HUES64 (cell line): ENCODE measurements at regions not wholly inside any gene's neighbourhood (a gene's known extent, or its start where the extent isn't known, plus 50 kb on each side); places are given as distances from the start of the nearest gene placed in this dataset.

Experiments used
- H3K27ac ChIP-seq: 2 replicates; pipeline ENCODE4 v1.7.0; 2013; ENCODE audit warnings: low read depth, low read length, inconsistent platforms
- H3K27me3 ChIP-seq: 2 replicates; pipeline ENCODE4 v1.6.1; 2013; ENCODE audit warnings: mild to moderate bottlenecking, low read length; ENCODE audit not compliant: insufficient read depth
- H3K36me3 ChIP-seq: 2 replicates; pipeline ENCODE4 v1.6.1; 2013; ENCODE audit warnings: mild to moderate bottlenecking, low read length; ENCODE audit not compliant: insufficient read depth
- H3K4me1 ChIP-seq: 2 replicates; pipeline ENCODE4 v1.6.1; 2013; ENCODE audit warnings: mild to moderate bottlenecking, low read length, moderate library complexity; ENCODE audit not compliant: insufficient read depth
- H3K4me3 ChIP-seq: 2 replicates; pipeline ENCODE4 v1.5.1; 2013; ENCODE audit warnings: mild to moderate bottlenecking, low read length, moderate library complexity
- H3K9ac ChIP-seq: 2 replicates; pipeline ENCODE4 v1.6.1; 2013; ENCODE audit warnings: mild to moderate bottlenecking, low read depth, low read length
- H3K9me3 ChIP-seq: 2 replicates; pipeline ENCODE4 v1.6.1; 2013; ENCODE audit warnings: low read depth, low read length; ENCODE audit not compliant: insufficient read depth
- WGBS: fragments of 150-250, 120-280 bp; methylation state at CpG from one replicate; pipeline ENCODE4 v1.1.7; 2013; ENCODE audit warnings: missing lambda C conversion rate; 5-methylcytosine and 5-hydroxymethylcytosine counted together

- Histone ChIP-seq H3K36me3 (no peaks in the 10 kb centered on the region), H3K9me3 (no peaks in the 10 kb centered on the region), H3K27ac (no peak overlapping the region), H3K4me1 (no peaks in the 10 kb centered on the region), H3K27me3 (no peaks in the 10 kb centered on the region), H3K9ac (no peak overlapping the region), H3K4me3 (no peak overlapping the region)
- WGBS = no CpG with 5 or more reads among the region's 4 CpGs
These were observed 84.7 kb upstream of the NLGN4X start for GRCh38 chrX:6313356-6313755.

- Histone ChIP-seq H3K9ac (no peak overlapping the region), H3K9me3 (no peaks in the 10 kb centered on the region), H3K27me3 (no peaks in the 10 kb centered on the region), H3K4me3 (no peak overlapping the region), H3K36me3 (no peaks in the 10 kb centered on the region), H3K27ac (no peak overlapping the region), H3K4me1 (peaks cover 5% of the 10 kb centered on the region; the same call in 1 of the 2 replicates)
- 94% methylated on average over 1 of the region's 1 CpG for WGBS
These were observed 82.9 kb upstream of the NLGN4X start for GRCh38 chrX:6311540-6311939.

- Histone ChIP-seq H3K4me3 (no peak overlapping the region), H3K27ac (no peak overlapping the region; the same call in 1 of the 2 replicates), H3K36me3 (no peaks in the 10 kb centered on the region), H3K9me3 (no peaks in the 10 kb centered on the region), H3K9ac (no peak overlapping the region), H3K27me3 (no peaks in the 10 kb centered on the region), H3K4me1 (peaks cover 5% of the 10 kb centered on the region; the same call in 1 of the 2 replicates)
- WGBS = 38% methylated on average over 5 of the region's 5 CpGs
These were observed 78.5 kb upstream of the NLGN4X start for GRCh38 chrX:6307156-6307555.

- no peaks in the 10 kb centered on the region for H3K27me3 ChIP-seq
- H3K36me3 ChIP-seq = no peaks in the 10 kb centered on the region
- no peak overlapping the region for H3K9ac ChIP-seq
- 95% methylated on average over 6 of the region's 6 CpGs for WGBS
- H3K27ac ChIP-seq = no peak overlapping the region
- H3K9me3 ChIP-seq = no peaks in the 10 kb centered on the region
- H3K4me1 ChIP-seq = no peaks in the 10 kb centered on the region
- H3K4me3 ChIP-seq = no peak overlapping the region
These were observed 71.1 kb upstream of the NLGN4X start for GRCh38 chrX:6299724-6300123.

GRCh38 chrX:6293716-6294115, 65.0 kb upstream of the NLGN4X start:
- WGBS = 98% methylated on average over 7 of the region's 8 CpGs
- Histone ChIP-seq H3K27ac (no peak overlapping the region), H3K36me3 (no peaks in the 10 kb centered on the region), H3K4me1 (no peaks in the 10 kb centered on the region), H3K4me3 (no peak overlapping the region), H3K9me3 (no peaks in the 10 kb centered on the region), H3K27me3 (no peaks in the 10 kb centered on the region), H3K9ac (no peak overlapping the region)

- H3K9me3 ChIP-seq = no peaks in the 10 kb centered on the region
- no peak overlapping the region for H3K27ac ChIP-seq
- no peaks in the 10 kb centered on the region for H3K36me3 ChIP-seq
- H3K4me3 ChIP-seq = no peak overlapping the region
- no peaks in the 10 kb centered on the region for H3K27me3 ChIP-seq
- WGBS = 54% methylated on average over 3 of the region's 3 CpGs
- H3K9ac ChIP-seq = no peak overlapping the region
- no peaks in the 10 kb centered on the region for H3K4me1 ChIP-seq
These were observed 63.9 kb upstream of the NLGN4X start for GRCh38 chrX:6292599-6292998.

- no peaks in the 10 kb centered on the region for H3K36me3 ChIP-seq
- H3K9ac ChIP-seq = no peak overlapping the region
- no peaks in the 10 kb centered on the region for H3K27me3 ChIP-seq
- H3K4me1 ChIP-seq = no peaks in the 10 kb centered on the region
- H3K9me3 ChIP-seq = no peaks in the 10 kb centered on the region
- WGBS = 92% methylated on average over 5 of the region's 5 CpGs
- H3K4me3 ChIP-seq = no peak overlapping the region
- no peak overlapping the region for H3K27ac ChIP-seq
These were observed 62.8 kb upstream of the NLGN4X start for GRCh38 chrX:6291444-6291843.

- Histone ChIP-seq H3K4me1 (peaks cover 22% of the 10 kb centered on the region), H3K36me3 (no peaks in the 10 kb centered on the region), H3K9ac (no peak overlapping the region), H3K27me3 (no peaks in the 10 kb centered on the region), H3K27ac (no peak overlapping the region), H3K9me3 (no peaks in the 10 kb centered on the region), H3K4me3 (no peak overlapping the region)
- no CpG with 5 or more reads among the region's 1 CpG for WGBS
These were observed 55.2 kb upstream of the NLGN4X start for GRCh38 chrX:6283826-6284225.

GRCh38 chrX:6279277-6279909, 50.7 kb upstream of the NLGN4X start:
- Histone ChIP-seq H3K36me3 (no peaks in the 10 kb centered on the region), H3K9ac (0 out of 2 replicates have a peak overlapping the region, but pooled peaks have one; percentile 25), H3K4me3 (peak overlapping the region; percentile 25), H3K27ac (peak overlapping the region; percentile 92), H3K4me1 (peaks cover 29% of the 10 kb centered on the region), H3K9me3 (no peaks in the 10 kb centered on the region), H3K27me3 (no peaks in the 10 kb centered on the region)
- whole genome bisulfite sequencing = 13% methylated on average over 5 of the region's 5 CpGs
